Erythroblast (primary cell): ENCODE measurements at regions not wholly inside any gene's neighbourhood (a gene's known extent, or its start where the extent isn't known, plus 50 kb on each side); places are given as distances from the start of the nearest gene placed in this dataset.
"Not testable (repeated sequence)": the region's sequence is repeated elsewhere in the genome, so short reads cannot be mapped to it uniquely, and the experiment has no call there.

Source experiments
- GATA1 ChIP-seq: IDR thresholded peaks from 2 replicates; pipeline ENCODE4 v1.6.1; 2011; ENCODE audit warnings: low read depth, mild to moderate bottlenecking, control low read depth, low read length, moderate library complexity
- POLR2A ChIP-seq: IDR thresholded peaks from 2 replicates; pipeline ENCODE4 v1.6.1; 2011; ENCODE audit warnings: mild to moderate bottlenecking, low read length

GRCh38 chr7:37552439-37552838, 103.8 kb upstream of the ELMO1 start:
- TF ChIP-seq POLR2A, GATA1: not testable (repeated sequence)
